ENCODE measurements at regions not wholly inside any gene's neighbourhood (a gene's known extent, or its start where the extent isn't known, plus 50 kb on each side); places are given as distances from the start of the nearest gene placed in this dataset.

GRCh38 chr1:22291494-22291893, 148.6 kb upstream of the WNT4 start:
- H3K4me3 ChIP-seq (ENCODE audit: low read depth, low read length) = no peak overlapping the region
- no peaks in the 10 kb centered on the region for H3K36me3 ChIP-seq
- DNase-seq = no peak
- no peaks in the 10 kb centered on the region for H3K27me3 ChIP-seq
- no peak for TF ChIP-seq CTCF (IDR thresholded peaks at IDR 0.05; ENCODE audit: low read depth, low read length)
- H3K9me3 ChIP-seq = no peaks in the 10 kb centered on the region
- H3K4me1 ChIP-seq = no peaks in the 10 kb centered on the region

- Histone ChIP-seq H3K27me3 (no peaks in the 10 kb centered on the region), H3K9me3 (no peaks in the 10 kb centered on the region), H3K36me3 (no peaks in the 10 kb centered on the region), H3K4me3 (ENCODE audit: low read depth, low read length) (no peak overlapping the region), H3K4me1 (no peaks in the 10 kb centered on the region)
- no peak for TF ChIP-seq CTCF (IDR thresholded peaks at IDR 0.05; ENCODE audit: low read depth, low read length)
- no peak for DNase-seq
Measured at GRCh38 chr1:22292011-22292788, 149.3 kb upstream of the WNT4 start.

- no peak for TF ChIP-seq CTCF (IDR thresholded peaks at IDR 0.05; ENCODE audit: low read depth, low read length)
- Histone ChIP-seq H3K4me1 (no peaks in the 10 kb centered on the region), H3K9me3 (no peaks in the 10 kb centered on the region), H3K27me3 (no peaks in the 10 kb centered on the region), H3K4me3 (ENCODE audit: low read depth, low read length) (no peak overlapping the region), H3K36me3 (no peaks in the 10 kb centered on the region)
- no peak for DNase-seq
Measured at GRCh38 chr1:22295396-22295795, 152.5 kb upstream of the WNT4 start.

- Histone ChIP-seq H3K4me1 (no peaks in the 10 kb centered on the region), H3K4me3 (ENCODE audit: low read depth, low read length) (no peak overlapping the region), H3K36me3 (no peaks in the 10 kb centered on the region), H3K9me3 (no peaks in the 10 kb centered on the region), H3K27me3 (no peaks in the 10 kb centered on the region)
- TF ChIP-seq CTCF (IDR thresholded peaks at IDR 0.05; ENCODE audit: low read depth, low read length) = no peak
- DNase-seq = no peak
Measured at GRCh38 chr1:22295856-22296255, 153.0 kb upstream of the WNT4 start.

GRCh38 chr1:22296701-22297591, 154.0 kb upstream of the WNT4 start:
- H3K4me3 ChIP-seq (ENCODE audit: low read depth, low read length) = no peak overlapping the region
- DNase-seq = no peak
- H3K9me3 ChIP-seq = no peaks in the 10 kb centered on the region

More at GRCh38 chr1:22296701-22297591, 154.0 kb upstream of the WNT4 start:
- H3K4me1 ChIP-seq = no peaks in the 10 kb centered on the region
- no peak for TF ChIP-seq CTCF (IDR thresholded peaks at IDR 0.05; ENCODE audit: low read depth, low read length)
- no peaks in the 10 kb centered on the region for H3K36me3 ChIP-seq
- no peaks in the 10 kb centered on the region for H3K27me3 ChIP-seq

All from BE2C (cell line).